Activated T-cell treated with anti-CD3 and anti-CD28 coated beads, Interleukin-2, amount 50 U/mL, for 1 hour (primary cell): ENCODE measurements at regions not wholly inside any gene's neighbourhood (a gene's known extent, or its start where the extent isn't known, plus 50 kb on each side); places are given as distances from the start of the nearest gene placed in this dataset.

Experiments
- DNase-seq: peaks from one replicate; pipeline ENCODE4 v3.0.0-alpha.2; 2020

- no peak for DNase-seq
These were observed 213.4 kb upstream of the SEMA6D start for GRCh38 chr15:47503876-47504275.

- no peak for DNase-seq
These were observed 212.6 kb upstream of the SEMA6D start for GRCh38 chr15:47504624-47505256.

- DNase-seq, result no peak
These were observed 211.5 kb upstream of the SEMA6D start for GRCh38 chr15:47505712-47506328.

GRCh38 chr15:47506329-47507100 lies 210.8 kb upstream of the SEMA6D start:
- no peak for DNase-seq

GRCh38 chr15:47507221-47507985 lies 209.9 kb upstream of the SEMA6D start:
- DNase-seq, result no peak

- DNase-seq, result no peak
These were observed 206.0 kb upstream of the SEMA6D start for GRCh38 chr15:47511261-47511660.

GRCh38 chr15:47513471-47513870 lies 203.8 kb upstream of the SEMA6D start:
- no peak for DNase-seq

- no peak for DNase-seq
These were observed 203.1 kb upstream of the SEMA6D start for GRCh38 chr15:47514200-47514652.

- DNase-seq, result no peak
These were observed 200.7 kb upstream of the SEMA6D start for GRCh38 chr15:47516558-47516957.

GRCh38 chr15:47516972-47517371 lies 200.3 kb upstream of the SEMA6D start:
- DNase-seq, result no peak

- DNase-seq, result no peak
These were observed 199.6 kb upstream of the SEMA6D start for GRCh38 chr15:47517737-47518136.

- no peak for DNase-seq
These were observed 193.4 kb upstream of the SEMA6D start for GRCh38 chr15:47523681-47524475.

GRCh38 chr15:47529241-47529640 lies 188.1 kb upstream of the SEMA6D start:
- no peak for DNase-seq

- DNase-seq, result no peak
These were observed 182.6 kb upstream of the SEMA6D start for GRCh38 chr15:47534673-47535072.

- DNase-seq, result no peak
These were observed 175.7 kb upstream of the SEMA6D start for GRCh38 chr15:47541562-47541961.

- no peak for DNase-seq
These were observed 174.9 kb upstream of the SEMA6D start for GRCh38 chr15:47542312-47542989.

- no peak for DNase-seq
These were observed 169.1 kb upstream of the SEMA6D start for GRCh38 chr15:47548231-47548630.

- no peak for DNase-seq
These were observed 168.3 kb upstream of the SEMA6D start for GRCh38 chr15:47548986-47549385.

- DNase-seq, result no peak
These were observed 166.2 kb upstream of the SEMA6D start for GRCh38 chr15:47551079-47551478.

GRCh38 chr15:47551546-47551945 lies 165.8 kb upstream of the SEMA6D start:
- DNase-seq, result no peak

GRCh38 chr15:47552978-47553608 lies 164.2 kb upstream of the SEMA6D start:
- no peak for DNase-seq
